ENCODE measurements at regions not wholly inside any gene's neighbourhood (a gene's known extent, or its start where the extent isn't known, plus 50 kb on each side); places are given as distances from the start of the nearest gene placed in this dataset.

DNA sequence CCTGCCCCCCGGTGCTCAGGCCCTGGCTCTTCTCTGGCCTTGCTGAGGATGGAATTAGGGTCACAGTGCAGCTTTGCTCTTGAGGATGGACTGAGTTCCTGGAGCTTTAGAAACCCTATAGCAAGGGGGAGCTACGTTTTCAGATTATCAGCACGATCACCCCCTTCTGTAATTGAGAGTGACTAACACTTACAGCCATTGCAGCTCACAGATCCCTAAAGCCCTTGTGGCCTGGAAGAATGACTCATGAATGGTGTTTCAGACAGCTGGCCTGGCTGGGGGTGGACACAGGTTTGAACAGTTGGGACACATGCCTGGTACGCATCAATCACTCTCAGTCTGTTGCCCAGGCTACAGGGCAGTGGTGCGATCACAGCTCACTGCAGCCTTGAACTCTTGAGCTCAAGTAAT is 79.7 kb upstream of the IGFBP5 start:
- TF ChIP-seq, protein P1, sequence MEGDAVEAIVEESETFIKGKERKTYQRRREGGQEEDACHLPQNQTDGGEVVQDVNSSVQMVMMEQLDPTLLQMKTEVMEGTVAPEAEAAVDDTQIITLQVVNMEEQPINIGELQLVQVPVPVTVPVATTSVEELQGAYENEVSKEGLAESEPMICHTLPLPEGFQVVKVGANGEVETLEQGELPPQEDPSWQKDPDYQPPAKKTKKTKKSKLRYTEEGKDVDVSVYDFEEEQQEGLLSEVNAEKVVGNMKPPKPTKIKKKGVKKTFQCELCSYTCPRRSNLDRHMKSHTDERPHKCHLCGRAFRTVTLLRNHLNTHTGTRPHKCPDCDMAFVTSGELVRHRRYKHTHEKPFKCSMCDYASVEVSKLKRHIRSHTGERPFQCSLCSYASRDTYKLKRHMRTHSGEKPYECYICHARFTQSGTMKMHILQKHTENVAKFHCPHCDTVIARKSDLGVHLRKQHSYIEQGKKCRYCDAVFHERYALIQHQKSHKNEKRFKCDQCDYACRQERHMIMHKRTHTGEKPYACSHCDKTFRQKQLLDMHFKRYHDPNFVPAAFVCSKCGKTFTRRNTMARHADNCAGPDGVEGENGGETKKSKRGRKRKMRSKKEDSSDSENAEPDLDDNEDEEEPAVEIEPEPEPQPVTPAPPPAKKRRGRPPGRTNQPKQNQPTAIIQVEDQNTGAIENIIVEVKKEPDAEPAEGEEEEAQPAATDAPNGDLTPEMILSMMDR (IDR thresholded peaks at IDR 0.05 in 8 of 11, conservative IDR thresholded peaks at IDR 0.05 in 3 of 11): no peak
- no peak for TF ChIP-seq POLR2AphosphoS5 (IDR thresholded peaks at IDR 0.05)
- no peak for TF ChIP-seq POLR2A (IDR thresholded peaks at IDR 0.05)

Data from spleen (tissue), 7 donors.